IgD-negative memory B cell (primary cell): ENCODE measurements at regions not wholly inside any gene's neighbourhood (a gene's known extent, or its start where the extent isn't known, plus 50 kb on each side); places are given as distances from the start of the nearest gene placed in this dataset.

Source experiments
- H3K27ac Mint-ChIP-seq, 3 donors: one replicate each; pipeline ENCODE4 v1.8.0; 2020 to 2022; ENCODE audit warnings: mild to moderate bottlenecking in 3 of 3, mixed read lengths in 3 of 3, moderate library complexity in 1 of 3
- H3K27me3 Mint-ChIP-seq: one replicate; pipeline ENCODE4 v1.8.0; 2021; ENCODE audit warnings: mixed read lengths
- H3K36me3 Mint-ChIP-seq: one replicate; pipeline ENCODE4 v1.8.0; 2020; ENCODE audit warnings: mild to moderate bottlenecking, mixed read lengths
- H3K4me1 Mint-ChIP-seq, 3 donors: one replicate each; pipeline ENCODE4 v1.8.0; 2020 to 2022; ENCODE audit warnings: mixed read lengths in 3 of 3, mild to moderate bottlenecking in 1 of 3
- H3K4me3 Mint-ChIP-seq, 4 donors: one replicate each; pipeline ENCODE4 v1.8.0; 2020 to 2022; ENCODE audit warnings: mild to moderate bottlenecking in 4 of 4, mixed read lengths in 4 of 4, moderate library complexity in 3 of 4
- H3K9me3 Mint-ChIP-seq, 3 donors: one replicate each; pipeline ENCODE4 v1.8.0; 2020 to 2021; ENCODE audit warnings: mixed read lengths in 3 of 3, mild to moderate bottlenecking in 1 of 3

GRCh38 chr4:121555315-121556107 is 141.3 kb downstream of the ANXA5 start:
- Mint-ChIP-seq H3K4me1 (peaks cover 0 to 1% (median 0%) of the 10 kb centered on the region in 3 donors), H3K27ac (no peak overlapping the region), H3K27me3 (peaks cover 2% of the 10 kb centered on the region), H3K9me3 (peaks cover 0 to 2% (median 0%) of the 10 kb centered on the region in 3 donors), H3K36me3 (no peaks in the 10 kb centered on the region), H3K4me3 (no peak overlapping the region)

DNA sequence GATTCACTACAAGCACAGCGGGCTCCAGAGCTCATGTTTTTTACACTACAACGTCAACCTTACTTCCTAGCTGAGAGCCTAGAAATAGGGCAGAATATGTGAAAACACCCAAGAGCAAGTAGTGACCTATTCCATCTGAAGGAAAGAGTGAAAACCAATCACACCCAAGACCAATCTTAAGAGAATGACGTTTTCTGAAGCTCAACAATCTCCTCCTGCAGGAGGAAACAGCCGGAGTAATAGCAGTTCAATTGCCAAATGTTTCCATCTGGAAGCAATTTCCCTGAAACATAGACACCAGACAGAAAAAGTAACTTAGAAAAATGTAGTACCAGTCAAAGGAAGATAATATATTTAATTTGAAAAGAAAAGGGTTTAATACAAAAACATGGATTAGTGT is 142.4 kb downstream of the ANXA5 start:
- Mint-ChIP-seq H3K27ac (no peak overlapping the region), H3K27me3 (peaks cover 2% of the 10 kb centered on the region), H3K9me3 (peaks cover 0 to 2% (median 0%) of the 10 kb centered on the region in 3 donors), H3K4me3 (no peak overlapping the region), H3K4me1 (peaks cover 0 to 1% (median 0%) of the 10 kb centered on the region in 3 donors), H3K36me3 (no peaks in the 10 kb centered on the region)

GRCh38 chr4:121551881-121552280 is 144.9 kb downstream of the ANXA5 start:
- Mint-ChIP-seq H3K4me3 (no peak overlapping the region), H3K4me1 (peaks cover 0 to 1% (median 0%) of the 10 kb centered on the region in 3 donors), H3K27me3 (peaks cover 2% of the 10 kb centered on the region), H3K9me3 (peaks cover 0 to 2% (median 0%) of the 10 kb centered on the region in 3 donors), H3K27ac (no peak overlapping the region), H3K36me3 (no peaks in the 10 kb centered on the region)

GRCh38 chr4:121551271-121551670 is 145.5 kb downstream of the ANXA5 start:
- H3K9me3 Mint-ChIP-seq: peaks cover 0 to 2% (median 2%) of the 10 kb centered on the region in 3 donors
- no peak overlapping the region for H3K4me3 Mint-ChIP-seq
- peaks cover 0 to 1% (median 0%) of the 10 kb centered on the region in 3 donors for H3K4me1 Mint-ChIP-seq
- H3K36me3 Mint-ChIP-seq: no peaks in the 10 kb centered on the region
- no peak overlapping the region for H3K27ac Mint-ChIP-seq
- peaks cover 2% of the 10 kb centered on the region for H3K27me3 Mint-ChIP-seq

- Mint-ChIP-seq H3K27me3 (peaks cover 3% of the 10 kb centered on the region), H3K36me3 (no peaks in the 10 kb centered on the region), H3K4me3 (no peak overlapping the region), H3K9me3 (peaks cover 0 to 2% (median 1%) of the 10 kb centered on the region in 3 donors), H3K27ac (no peak overlapping the region), H3K4me1 (peaks cover 0 to 8% (median 6%) of the 10 kb centered on the region in 3 donors)
Measured at GRCh38 chr4:121541696-121542095, 155.1 kb downstream of the ANXA5 start.

DNA sequence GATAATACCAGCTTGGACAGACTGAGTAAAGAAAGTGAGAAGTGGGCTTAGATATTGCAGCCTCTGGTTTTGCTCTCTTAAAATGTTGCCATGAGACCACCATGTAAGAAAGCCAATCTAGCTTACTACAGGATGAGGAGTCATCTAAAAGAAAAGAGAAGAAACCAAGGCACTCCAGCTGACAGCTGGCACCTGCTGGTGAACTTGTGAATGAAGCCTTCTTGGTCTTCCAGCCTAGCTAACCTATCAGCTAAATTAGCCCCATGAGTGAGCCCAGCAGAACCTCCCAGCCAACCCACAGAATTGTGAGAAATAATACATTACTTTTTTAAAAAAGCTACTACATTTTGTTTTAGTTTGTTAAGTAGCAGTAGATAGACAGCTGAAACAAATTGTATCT is 154.5 kb upstream of the QRFPR start:
- Mint-ChIP-seq H3K36me3 (no peaks in the 10 kb centered on the region), H3K4me1 (no peaks in the 10 kb centered on the region), H3K9me3 (peaks cover 0 to 1% (median 0%) of the 10 kb centered on the region in 3 donors), H3K27ac (no peak overlapping the region), H3K27me3 (peaks cover 14% of the 10 kb centered on the region), H3K4me3 (no peak overlapping the region)

GRCh38 chr4:121534187-121534586 is 153.4 kb upstream of the QRFPR start:
- H3K9me3 Mint-ChIP-seq: peaks cover 0 to 1% (median 0%) of the 10 kb centered on the region in 3 donors
- H3K4me1 Mint-ChIP-seq: no peaks in the 10 kb centered on the region
- H3K4me3 Mint-ChIP-seq: no peak overlapping the region
- H3K27ac Mint-ChIP-seq: no peak overlapping the region
- H3K27me3 Mint-ChIP-seq: peaks cover 13% of the 10 kb centered on the region
- no peaks in the 10 kb centered on the region for H3K36me3 Mint-ChIP-seq

GRCh38 chr4:121526509-121526908 is 145.7 kb upstream of the QRFPR start:
- H3K27ac Mint-ChIP-seq: no peak overlapping the region
- peaks cover 6% of the 10 kb centered on the region for H3K27me3 Mint-ChIP-seq
- H3K9me3 Mint-ChIP-seq: peaks cover 0 to 2% (median 0%) of the 10 kb centered on the region in 3 donors
- H3K4me1 Mint-ChIP-seq: no peaks in the 10 kb centered on the region
- no peaks in the 10 kb centered on the region for H3K36me3 Mint-ChIP-seq
- no peak overlapping the region for H3K4me3 Mint-ChIP-seq

GRCh38 chr4:121519236-121519838 is 138.5 kb upstream of the QRFPR start:
- H3K4me1 Mint-ChIP-seq: no peaks in the 10 kb centered on the region
- peaks cover 1 to 4% (median 2%) of the 10 kb centered on the region in 3 donors for H3K9me3 Mint-ChIP-seq
- H3K36me3 Mint-ChIP-seq: no peaks in the 10 kb centered on the region
- H3K27ac Mint-ChIP-seq: peak overlapping the region in 1 of 3 donors; percentile 7
- H3K4me3 Mint-ChIP-seq: no peak overlapping the region
- H3K27me3 Mint-ChIP-seq: no peaks in the 10 kb centered on the region

GRCh38 chr4:121517241-121517640 is 136.4 kb upstream of the QRFPR start:
- no peaks in the 10 kb centered on the region for H3K4me1 Mint-ChIP-seq
- peaks cover 1 to 4% (median 2%) of the 10 kb centered on the region in 3 donors for H3K9me3 Mint-ChIP-seq
- no peaks in the 10 kb centered on the region for H3K36me3 Mint-ChIP-seq
- no peak overlapping the region for H3K4me3 Mint-ChIP-seq
- H3K27ac Mint-ChIP-seq: no peak overlapping the region
- peaks cover 3% of the 10 kb centered on the region for H3K27me3 Mint-ChIP-seq

- Mint-ChIP-seq H3K36me3 (no peaks in the 10 kb centered on the region), H3K4me3 (no peak overlapping the region), H3K27me3 (peaks cover 10% of the 10 kb centered on the region), H3K27ac (no peak overlapping the region), H3K9me3 (peaks cover 1 to 4% (median 2%) of the 10 kb centered on the region in 3 donors), H3K4me1 (no peaks in the 10 kb centered on the region)
Measured at GRCh38 chr4:121514443-121514842, 133.6 kb upstream of the QRFPR start.

- Mint-ChIP-seq H3K27ac (no peak overlapping the region), H3K36me3 (no peaks in the 10 kb centered on the region), H3K9me3 (no peaks in the 10 kb centered on the region), H3K4me3 (no peak overlapping the region), H3K4me1 (no peaks in the 10 kb centered on the region), H3K27me3 (peaks cover 15% of the 10 kb centered on the region)
Measured at GRCh38 chr4:121510341-121510874, 129.6 kb upstream of the QRFPR start.

GRCh38 chr4:121485190-121485804 is 104.5 kb upstream of the QRFPR start:
- Mint-ChIP-seq H3K4me3 (no peak overlapping the region), H3K27me3 (peaks cover 10% of the 10 kb centered on the region), H3K27ac (no peak overlapping the region), H3K9me3 (no peaks in the 10 kb centered on the region), H3K36me3 (no peaks in the 10 kb centered on the region), H3K4me1 (no peaks in the 10 kb centered on the region)

DNA sequence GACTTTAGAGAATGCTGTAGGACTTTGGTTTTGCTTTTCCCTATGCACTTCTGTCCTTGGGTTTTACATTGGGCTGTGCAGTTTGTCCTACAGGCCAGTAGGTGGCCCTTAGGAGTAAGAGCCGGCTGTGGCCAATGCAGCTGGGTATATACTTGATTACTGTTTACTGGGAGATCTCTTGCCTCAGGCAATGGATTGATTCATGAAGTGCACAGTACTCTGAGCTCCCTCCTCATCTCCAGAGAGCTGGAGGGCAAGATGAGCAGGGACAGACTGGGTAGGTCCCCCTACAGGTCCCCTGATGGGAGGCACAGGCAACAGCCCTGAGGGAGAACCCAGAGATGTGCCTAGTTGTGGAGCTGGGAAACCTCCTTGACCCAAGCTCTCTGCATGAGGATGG is 103.8 kb upstream of the QRFPR start:
- Mint-ChIP-seq H3K4me1 (no peaks in the 10 kb centered on the region), H3K9me3 (no peaks in the 10 kb centered on the region)

GRCh38 chr4:121479808-121480207 is 99.0 kb upstream of the QRFPR start:
- H3K27me3 Mint-ChIP-seq: peaks cover 9% of the 10 kb centered on the region
- H3K4me1 Mint-ChIP-seq: no peaks in the 10 kb centered on the region
- H3K27ac Mint-ChIP-seq: no peak overlapping the region
- no peaks in the 10 kb centered on the region for H3K9me3 Mint-ChIP-seq
- H3K36me3 Mint-ChIP-seq: no peaks in the 10 kb centered on the region
- H3K4me3 Mint-ChIP-seq: no peak overlapping the region

More for the DNA sequence above, 103.8 kb upstream of the QRFPR start:
- no peak overlapping the region for H3K4me3 Mint-ChIP-seq
- no peaks in the 10 kb centered on the region for H3K36me3 Mint-ChIP-seq
- peaks cover 10% of the 10 kb centered on the region for H3K27me3 Mint-ChIP-seq
- no peak overlapping the region for H3K27ac Mint-ChIP-seq
